ENCODE measurements at regions not wholly inside any gene's neighbourhood (a gene's known extent, or its start where the extent isn't known, plus 50 kb on each side); places are given as distances from the start of the nearest gene placed in this dataset.

GRCh38 chr9:89911721-89912604 lies 307.2 kb downstream of the GADD45G start:
- TF ChIP-seq CTCF (conservative IDR thresholded peaks at IDR 0.05; ENCODE audit: low read length) (no peak), EZH2phosphoT487 (IDR thresholded peaks at IDR 0.05; ENCODE audit: borderline replicate concordance, low read depth, low read length) (no peak)

Measured in OCI-LY7 (cell line).